GM18520 (cell line): ENCODE measurements at regions not wholly inside any gene's neighbourhood (a gene's known extent, or its start where the extent isn't known, plus 50 kb on each side); places are given as distances from the start of the nearest gene placed in this dataset.

Source experiments
- ATAC-seq: cut with Tn5 transposase; IDR thresholded peaks from one replicate; pipeline ENCODE4 v1.9.1; 2021; ENCODE audit not compliant: unreplicated experiment

- no peak for ATAC-seq
Observed at GRCh38 chr11:91871791-91872190, 352.8 kb upstream of the FAT3 start.

- no peak for ATAC-seq
Observed at GRCh38 chr11:91871048-91871447, 353.6 kb upstream of the FAT3 start.

GRCh38 chr11:91869686-91870085, 354.9 kb upstream of the FAT3 start:
- ATAC-seq, result no peak

- ATAC-seq, result no peak
Observed at GRCh38 chr11:91866642-91867041, 358.0 kb upstream of the FAT3 start.

GRCh38 chr11:91860661-91861060, 364.0 kb upstream of the FAT3 start:
- ATAC-seq, result no peak

- ATAC-seq, result no peak
Observed at GRCh38 chr11:91859666-91860065, 365.0 kb upstream of the FAT3 start.

GRCh38 chr11:91857179-91857578, 367.4 kb upstream of the FAT3 start:
- ATAC-seq, result no peak

GRCh38 chr11:91854780-91855179, 369.8 kb upstream of the FAT3 start:
- ATAC-seq, result no peak

- no peak for ATAC-seq
Observed at GRCh38 chr11:91854171-91854570, 370.4 kb upstream of the FAT3 start.

- no peak for ATAC-seq
Observed at GRCh38 chr11:91851908-91852307, 372.7 kb upstream of the FAT3 start.

- no peak for ATAC-seq
Observed at GRCh38 chr11:91850533-91851275, 373.9 kb upstream of the FAT3 start.

GRCh38 chr11:91850021-91850420, 374.6 kb upstream of the FAT3 start:
- no peak for ATAC-seq

GRCh38 chr11:91846649-91847048, 378.0 kb upstream of the FAT3 start:
- no peak for ATAC-seq

GRCh38 chr11:91846002-91846401, 378.6 kb upstream of the FAT3 start:
- no peak for ATAC-seq

- no peak for ATAC-seq
Observed at GRCh38 chr11:91840640-91841240, 383.9 kb upstream of the FAT3 start.

GRCh38 chr11:91837411-91838330, 386.9 kb upstream of the FAT3 start:
- ATAC-seq, result no peak

- no peak for ATAC-seq
Observed at GRCh38 chr11:91835051-91835560, 389.5 kb upstream of the FAT3 start.

- no peak for ATAC-seq
Observed at GRCh38 chr11:91828901-91829300, 395.7 kb upstream of the FAT3 start.

- no peak for ATAC-seq
Observed at GRCh38 chr11:91825777-91826176, 398.8 kb upstream of the FAT3 start.

- ATAC-seq, result no peak
Observed at GRCh38 chr11:91823252-91823830, 401.3 kb upstream of the FAT3 start.

- ATAC-seq, result no peak
Observed at GRCh38 chr11:91822805-91823204, 401.8 kb upstream of the FAT3 start.
